ENCODE measurements at regions not wholly inside any gene's neighbourhood (a gene's known extent, or its start where the extent isn't known, plus 50 kb on each side); places are given as distances from the start of the nearest gene placed in this dataset.

- TF ChIP-seq POLR2A (IDR thresholded peaks at IDR 0.05; ENCODE audit: low read depth, low read length) (no peak), POLR2AphosphoS5 (IDR thresholded peaks at IDR 0.05; ENCODE audit: low read depth, low read length) (no peak), TAF1 (IDR thresholded peaks at IDR 0.05; ENCODE audit: borderline replicate concordance, low read depth, low read length) (no peak)
Measured at GRCh38 chr16:5302372-5303114, 204.9 kb upstream of the EEF2KMT start.

Measured in GM12892 (cell line).